Osteocyte (in vitro differentiated cells): ENCODE measurements at regions not wholly inside any gene's neighbourhood (a gene's known extent, or its start where the extent isn't known, plus 50 kb on each side); places are given as distances from the start of the nearest gene placed in this dataset.

Experiments
- DNase-seq: peaks from one replicate; pipeline ENCODE4 v3.0.0; 2021; ENCODE audit warnings: mixed read lengths; ENCODE audit not compliant: unreplicated experiment; ENCODE audit errors: extremely low spot score
- H3K27ac Mint-ChIP-seq: one replicate; pipeline ENCODE4 v1.8.0; 2021; ENCODE audit warnings: mild to moderate bottlenecking, mixed read lengths; ENCODE audit not compliant: unreplicated experiment
- H3K27me3 Mint-ChIP-seq: one replicate; pipeline ENCODE4 v1.8.0; 2021; ENCODE audit warnings: mixed read lengths; ENCODE audit not compliant: unreplicated experiment
- H3K36me3 Mint-ChIP-seq: one replicate; pipeline ENCODE4 v1.8.0; 2021; ENCODE audit warnings: mixed read lengths; ENCODE audit not compliant: unreplicated experiment
- H3K4me1 Mint-ChIP-seq: one replicate; pipeline ENCODE4 v1.8.0; 2021; ENCODE audit warnings: mixed read lengths; ENCODE audit not compliant: unreplicated experiment
- H3K4me3 Mint-ChIP-seq: one replicate; pipeline ENCODE4 v1.8.0; 2021; ENCODE audit warnings: mild to moderate bottlenecking, moderate library complexity, mixed read lengths; ENCODE audit not compliant: unreplicated experiment
- H3K9me3 Mint-ChIP-seq: one replicate; pipeline ENCODE4 v1.8.0; 2021; ENCODE audit warnings: mixed read lengths; ENCODE audit not compliant: unreplicated experiment
- CTCF ChIP-seq: fragments of 200-600 bp; sonication (generic); IDR thresholded peaks from 2 replicates; pipeline ENCODE4 v1.5.0; 2021; ENCODE audit warnings: antibody characterized with exemption, mild to moderate bottlenecking, moderate library complexity

DNA sequence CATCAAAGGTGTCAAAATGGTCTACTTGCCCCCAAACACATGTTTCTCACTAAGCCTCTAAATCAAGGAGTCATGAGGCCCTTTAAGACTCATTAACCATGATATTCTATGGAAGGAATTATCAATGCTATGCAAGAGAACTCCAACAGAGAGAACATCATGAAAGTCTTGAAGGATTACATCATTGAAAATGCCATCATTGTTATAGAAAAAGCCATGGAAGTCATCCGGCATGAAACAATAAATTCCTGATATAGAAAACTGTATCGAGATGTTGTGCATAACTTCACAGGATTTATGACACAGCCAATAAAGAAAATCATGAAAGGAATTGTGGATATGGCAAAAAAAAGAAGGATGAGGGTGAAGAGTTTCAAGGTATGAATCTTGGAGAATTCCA, 1363.6 kb upstream of the CDH2 start:
- no peak overlapping the region for H3K27ac Mint-ChIP-seq
- DNase-seq: no peak
- no peaks in the 10 kb centered on the region for H3K9me3 Mint-ChIP-seq
- H3K4me1 Mint-ChIP-seq: no peaks in the 10 kb centered on the region
- no peak for TF ChIP-seq CTCF
- H3K36me3 Mint-ChIP-seq: no peaks in the 10 kb centered on the region
- H3K4me3 Mint-ChIP-seq: no peak overlapping the region
- H3K27me3 Mint-ChIP-seq: peaks cover 37% of the 10 kb centered on the region

DNA sequence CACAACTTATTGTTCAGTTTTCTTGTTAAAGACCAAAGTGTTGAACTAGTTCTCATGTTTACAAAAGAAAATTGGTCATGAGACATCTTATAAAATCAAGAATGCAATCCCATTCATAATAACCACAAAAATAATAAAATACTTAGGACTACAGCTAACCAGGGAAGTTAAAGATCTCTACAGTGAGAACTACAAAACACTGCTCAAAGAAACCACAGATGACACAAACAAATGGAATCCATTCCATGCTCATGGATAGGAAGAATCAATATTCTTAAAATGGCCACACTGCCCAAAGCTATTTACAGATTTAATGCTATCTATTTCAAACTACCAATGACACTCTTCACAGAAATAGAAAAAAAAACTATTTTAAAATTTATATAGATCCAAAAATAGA, 1354.8 kb upstream of the CDH2 start:
- no peak for TF ChIP-seq CTCF
- Mint-ChIP-seq H3K4me3 (no peak overlapping the region), H3K9me3 (peaks cover 11% of the 10 kb centered on the region), H3K27ac (no peak overlapping the region), H3K27me3 (peaks cover 20% of the 10 kb centered on the region), H3K36me3 (no peaks in the 10 kb centered on the region), H3K4me1 (no peaks in the 10 kb centered on the region)
- DNase-seq: no peak

DNA sequence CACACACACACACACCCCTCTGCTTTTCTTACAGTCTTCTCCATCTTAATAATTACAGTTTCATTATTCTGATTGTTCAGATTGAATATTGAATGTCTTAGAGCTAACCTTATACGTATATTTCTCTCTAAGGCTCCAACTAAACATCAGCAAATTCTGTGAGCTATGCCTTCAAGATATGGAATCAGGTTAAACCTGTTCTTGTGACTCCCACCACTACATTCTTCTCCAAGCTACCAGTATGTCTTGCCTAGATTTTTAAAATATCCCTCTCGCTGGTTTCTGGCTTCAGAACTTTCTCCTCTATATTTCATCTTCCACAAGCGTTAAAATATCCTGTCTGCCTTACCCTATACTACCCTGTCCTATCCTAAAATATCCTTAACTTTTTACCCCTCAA, 1346.4 kb upstream of the CDH2 start:
- H3K27ac Mint-ChIP-seq: no peak overlapping the region
- TF ChIP-seq CTCF: no peak
- no peak overlapping the region for H3K4me3 Mint-ChIP-seq
- H3K9me3 Mint-ChIP-seq: peaks cover 5% of the 10 kb centered on the region
- peaks cover 12% of the 10 kb centered on the region for H3K27me3 Mint-ChIP-seq
- no peak for DNase-seq
- no peaks in the 10 kb centered on the region for H3K36me3 Mint-ChIP-seq
- H3K4me1 Mint-ChIP-seq: no peaks in the 10 kb centered on the region

GRCh38 chr18:29512761-29513160, 1335.8 kb upstream of the CDH2 start:
- Mint-ChIP-seq H3K4me1 (no peaks in the 10 kb centered on the region), H3K27me3 (peaks cover 3% of the 10 kb centered on the region), H3K4me3 (no peak overlapping the region), H3K36me3 (no peaks in the 10 kb centered on the region), H3K27ac (no peak overlapping the region), H3K9me3 (peaks cover 8% of the 10 kb centered on the region)
- TF ChIP-seq CTCF: no peak
- no peak for DNase-seq

GRCh38 chr18:29512203-29512602, 1335.3 kb upstream of the CDH2 start:
- no peak overlapping the region for H3K27ac Mint-ChIP-seq
- peaks cover 3% of the 10 kb centered on the region for H3K27me3 Mint-ChIP-seq
- DNase-seq: no peak
- H3K4me1 Mint-ChIP-seq: peaks cover 2% of the 10 kb centered on the region
- H3K4me3 Mint-ChIP-seq: no peak overlapping the region
- H3K36me3 Mint-ChIP-seq: no peaks in the 10 kb centered on the region
- no peak for TF ChIP-seq CTCF
- H3K9me3 Mint-ChIP-seq: peaks cover 8% of the 10 kb centered on the region
